ENCODE measurements at regions not wholly inside any gene's neighbourhood (a gene's known extent, or its start where the extent isn't known, plus 50 kb on each side); places are given as distances from the start of the nearest gene placed in this dataset.
"Not testable (repeated sequence)": the region's sequence is repeated elsewhere in the genome, so short reads cannot be mapped to it uniquely, and the experiment has no call there.

DNA sequence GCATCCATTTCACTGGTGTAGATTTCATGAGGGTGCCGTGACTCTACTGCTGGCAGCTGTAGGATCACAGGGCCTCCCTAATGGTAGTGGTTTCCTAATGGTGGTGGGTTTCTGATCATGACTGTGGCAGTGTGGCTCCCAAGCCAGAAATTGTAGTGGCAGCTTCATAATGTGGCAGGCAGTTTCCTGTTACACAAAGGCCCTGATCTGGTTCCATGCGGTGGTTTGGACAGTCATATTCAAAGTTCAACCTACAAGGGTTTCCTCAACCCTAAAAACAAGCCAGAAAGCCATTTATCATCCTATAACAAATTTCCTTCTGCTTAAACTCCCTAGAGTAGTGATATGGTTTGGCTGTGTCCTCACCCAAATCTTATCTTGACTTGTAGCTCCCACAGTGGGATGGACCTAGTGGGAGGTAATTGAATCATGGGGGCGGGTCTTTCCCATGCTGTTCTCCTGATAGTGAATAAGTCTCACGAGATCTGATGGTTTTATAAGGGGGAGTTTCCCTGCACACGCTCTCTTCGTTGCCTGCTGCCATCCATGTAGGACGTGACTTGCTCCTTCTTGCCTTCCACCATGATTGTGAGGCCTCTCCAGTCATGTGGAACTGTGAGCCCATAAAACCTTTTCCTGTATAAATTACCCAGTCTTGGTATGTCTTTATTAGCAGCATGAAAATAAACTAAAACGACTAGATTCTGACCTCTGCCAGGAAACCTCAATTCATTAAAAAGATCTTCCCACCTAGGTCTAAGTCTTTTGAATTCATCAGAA is 257.1 kb downstream of the EFCAB11 start:
- no peak for DNase-seq (ENCODE audit: low spot score)

DNA sequence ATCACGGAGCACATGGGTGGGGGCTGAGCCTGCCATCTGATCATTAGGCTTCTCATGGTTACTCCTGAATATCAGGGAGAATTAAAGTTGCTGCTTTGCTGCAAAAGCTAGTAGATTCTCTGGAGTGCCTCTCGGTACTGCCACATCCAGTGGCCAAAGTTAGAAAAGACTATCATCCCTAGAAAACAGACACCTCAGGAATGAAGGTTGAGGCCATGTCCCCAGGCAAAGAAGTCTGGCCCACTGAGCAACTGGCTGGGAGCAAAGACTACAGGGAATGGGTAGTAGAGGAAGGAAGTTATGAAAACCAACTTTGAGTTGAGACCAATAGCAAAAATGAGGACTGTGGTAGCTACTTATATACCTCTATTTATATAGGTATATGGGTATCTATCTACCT is 258.7 kb downstream of the EFCAB11 start:
- no peak for DNase-seq (ENCODE audit: low spot score)

DNA sequence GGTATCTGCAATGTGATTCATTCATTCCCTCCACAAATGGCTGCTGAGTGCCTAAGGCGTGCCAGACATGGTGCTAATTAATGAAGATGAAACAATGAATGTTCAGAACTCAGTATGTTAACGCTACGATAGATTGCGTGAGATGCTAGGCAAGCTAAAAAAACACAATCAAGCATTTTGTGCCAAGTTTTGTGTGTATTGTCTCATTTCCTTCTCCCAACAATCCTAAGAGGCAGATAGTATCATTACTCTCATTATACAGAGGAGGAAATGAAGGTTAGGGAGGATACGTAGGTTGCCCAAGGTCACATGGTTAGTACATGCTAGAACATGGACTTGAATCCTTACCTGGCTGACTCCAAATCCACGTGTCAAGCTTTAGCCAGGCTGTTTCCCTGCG is 264.4 kb downstream of the EFCAB11 start:
- DNase-seq (ENCODE audit: low spot score), result no peak

DNA sequence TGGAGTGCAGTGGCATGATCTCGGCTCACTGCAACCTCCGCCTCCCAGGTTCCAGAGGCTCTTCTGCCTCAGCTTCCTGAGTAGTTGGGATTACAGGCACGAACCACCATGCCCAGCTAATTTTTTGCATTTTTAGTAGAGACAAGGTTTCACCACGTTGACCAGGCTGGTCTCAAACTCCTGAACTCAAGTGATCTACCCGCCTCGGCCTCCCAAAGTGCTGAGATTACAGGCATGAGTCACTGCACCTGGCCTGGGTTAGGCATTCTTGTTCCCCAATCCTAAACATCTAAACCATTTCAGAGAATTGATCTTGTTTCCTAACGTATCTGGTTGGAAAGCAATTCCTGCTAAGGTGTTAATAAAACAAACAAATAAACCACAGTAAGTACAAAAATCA is 264.8 kb downstream of the EFCAB11 start:
- DNase-seq (ENCODE audit: low spot score), result not testable (repeated sequence)

DNA sequence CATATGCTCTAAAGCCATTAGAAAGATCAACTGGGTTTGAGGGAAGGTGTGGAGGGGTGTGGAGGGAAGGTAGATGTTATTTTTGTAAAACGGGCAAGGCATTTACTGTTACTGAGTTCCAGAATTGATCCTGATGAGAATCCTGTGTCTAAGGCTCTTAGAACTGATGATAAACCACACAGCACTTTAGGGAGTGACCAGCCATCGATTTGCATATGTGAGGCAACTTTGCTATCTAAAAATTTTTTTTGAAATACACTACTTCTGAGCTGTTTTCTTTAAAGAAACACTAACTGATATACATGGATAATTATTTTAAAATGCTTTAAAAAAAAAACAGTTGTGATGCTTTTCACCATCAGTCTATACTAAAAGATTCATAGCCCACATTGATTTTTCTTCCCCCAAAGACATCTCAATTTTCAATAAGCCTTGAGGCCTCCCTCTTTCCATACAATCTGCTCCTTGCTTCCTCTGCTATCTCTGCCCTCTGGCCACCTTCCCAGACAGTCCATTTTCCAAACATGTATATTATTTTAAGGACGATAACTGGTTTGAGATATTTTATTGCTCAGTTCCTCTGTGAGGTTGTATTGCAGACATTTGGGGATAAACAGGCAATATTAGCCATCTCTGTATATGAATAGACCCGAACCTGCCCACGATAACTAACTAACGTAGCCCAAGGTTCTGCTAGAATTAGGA is 265.9 kb downstream of the EFCAB11 start:
- no peak for DNase-seq (ENCODE audit: low spot score)

DNA sequence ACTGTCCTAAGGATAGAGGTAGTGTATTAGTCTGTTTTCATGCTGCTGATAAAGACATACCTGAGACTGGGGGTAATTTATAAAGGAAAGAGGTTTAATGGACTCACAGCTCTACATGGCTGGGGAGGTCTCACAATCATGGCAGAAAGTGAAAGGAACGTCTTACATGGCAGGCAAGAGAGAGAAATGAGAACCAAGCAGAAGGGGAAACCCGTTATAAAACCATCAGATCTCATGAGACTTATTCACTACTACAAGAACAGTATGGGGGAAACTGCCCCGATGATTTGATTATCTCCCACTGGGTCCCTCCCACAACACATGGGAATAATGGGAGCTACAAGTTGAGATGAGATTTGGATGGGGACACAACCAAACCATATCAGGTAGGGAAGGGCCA is 267.4 kb downstream of the EFCAB11 start:
- DNase-seq (ENCODE audit: low spot score), result not testable (repeated sequence)

DNA sequence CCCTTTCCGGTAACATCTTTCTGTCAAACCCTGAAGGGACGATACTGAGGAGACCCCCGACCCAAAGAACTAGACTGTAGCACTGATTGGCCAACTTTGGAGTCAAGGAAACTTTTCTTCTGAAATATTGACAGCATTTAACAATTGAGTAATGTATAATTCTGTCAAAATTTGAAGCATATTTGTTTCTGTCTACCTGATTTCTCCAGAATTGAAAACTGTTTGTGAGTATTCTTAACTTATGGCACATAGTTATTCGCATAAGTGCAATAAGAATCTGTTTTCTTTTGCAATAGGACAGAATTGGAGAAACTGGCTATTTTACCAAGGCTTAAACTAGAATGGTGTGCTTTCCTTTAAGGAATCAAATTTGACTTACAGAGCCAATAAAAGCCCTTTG is 267.1 kb upstream of the FOXN3 start:
- no peak for DNase-seq (ENCODE audit: low spot score)

DNA sequence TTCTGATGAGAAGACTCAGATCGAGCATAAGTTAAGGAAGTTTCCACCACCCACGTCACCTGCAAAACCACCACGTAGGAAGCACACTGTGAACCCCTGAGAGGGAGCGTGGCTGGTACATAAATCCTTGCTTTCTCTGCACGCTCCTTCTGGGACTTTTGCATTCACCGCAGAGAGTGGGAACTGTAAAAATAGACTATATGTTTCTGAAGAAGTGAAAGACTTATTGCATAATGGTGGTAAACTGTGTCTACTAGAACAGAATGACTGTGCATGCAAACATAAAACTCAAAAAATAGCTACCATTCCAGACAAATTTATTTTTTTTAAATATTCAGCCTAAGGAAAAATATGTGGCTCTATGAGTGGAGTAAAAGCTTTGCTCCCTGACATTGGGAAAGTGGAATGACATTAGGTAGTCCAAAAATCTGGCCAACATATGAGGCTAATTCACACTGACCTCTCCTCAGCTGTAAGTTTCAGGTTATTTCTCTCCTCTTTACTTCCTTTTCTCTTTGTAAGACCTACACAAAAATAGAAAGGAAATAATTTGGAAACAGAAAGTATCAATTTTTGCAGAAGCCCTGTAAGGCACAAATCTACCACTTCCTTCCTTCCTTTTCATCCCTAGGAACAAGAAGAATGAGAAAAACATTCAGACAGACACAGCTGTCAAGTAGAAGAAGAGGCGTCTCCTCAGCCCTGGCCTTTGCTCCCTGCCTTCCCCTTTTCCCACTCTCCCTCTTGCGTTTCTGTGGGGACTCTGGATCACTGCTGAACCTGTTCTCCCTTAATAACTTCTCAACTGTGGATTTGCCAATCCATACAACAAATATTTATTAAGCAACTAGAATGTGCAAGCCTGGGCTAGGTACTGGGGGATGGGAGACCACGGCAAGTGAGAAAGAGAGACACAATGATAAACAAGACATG is 264.3 kb upstream of the FOXN3 start:
- no peak for DNase-seq (ENCODE audit: low spot score)

DNA sequence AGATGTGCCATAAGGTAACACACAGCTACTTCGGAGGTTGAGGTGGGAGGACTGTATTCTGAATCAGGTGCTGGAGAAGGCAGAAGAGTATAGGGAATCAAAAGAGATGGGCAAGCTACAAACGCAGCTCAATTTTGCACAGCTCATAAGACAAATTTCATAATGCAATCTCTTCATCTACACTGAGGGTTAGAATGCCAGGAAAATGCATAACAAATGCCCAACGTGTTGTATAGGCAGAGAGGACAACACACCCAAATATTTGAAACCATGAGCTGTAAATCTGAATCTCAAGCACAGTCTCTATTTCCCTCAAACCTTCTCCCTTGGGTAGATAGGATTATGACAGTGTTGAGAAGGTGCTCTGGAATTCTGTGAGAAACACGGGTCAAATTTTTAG is 263.1 kb upstream of the FOXN3 start:
- DNase-seq (ENCODE audit: low spot score), result no peak

DNA sequence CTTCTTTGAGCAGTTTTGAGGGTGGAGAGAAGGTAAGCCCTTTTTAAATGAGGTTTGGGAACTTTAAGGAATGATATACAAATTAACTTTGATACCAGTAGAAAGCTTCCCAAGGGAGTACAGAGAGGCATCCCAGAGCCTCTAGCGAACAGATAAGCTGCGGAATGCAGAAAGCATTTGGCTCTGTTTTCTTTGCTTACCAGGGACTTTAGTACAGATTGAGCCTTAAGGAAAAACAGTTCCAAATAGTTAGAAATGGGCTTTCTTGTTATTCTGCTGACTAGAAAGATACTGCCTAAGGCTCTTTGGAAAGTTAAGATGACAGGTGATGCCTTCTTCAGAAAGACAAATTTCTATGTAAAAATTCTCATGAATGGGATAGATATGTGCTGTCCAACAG is 261.7 kb upstream of the FOXN3 start:
- DNase-seq (ENCODE audit: low spot score), result no peak

DNA sequence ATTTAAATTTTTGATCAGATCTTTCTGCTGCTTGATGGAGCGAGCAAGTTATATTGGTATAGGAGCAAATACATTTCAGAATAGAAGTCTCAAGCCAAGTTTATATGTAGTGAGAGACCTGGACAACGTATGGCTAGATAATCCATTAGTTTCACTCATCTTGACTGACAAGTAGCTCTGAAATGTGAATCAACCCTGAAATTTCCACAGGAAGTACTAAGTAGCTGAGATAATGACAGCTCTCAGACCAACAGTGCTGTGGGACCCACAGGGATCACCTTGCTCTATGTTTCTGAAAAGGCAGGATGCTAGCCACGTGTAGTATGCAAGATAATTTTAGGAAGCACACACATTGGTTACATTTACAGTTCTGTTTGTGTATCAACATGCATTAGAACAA is 258.6 kb upstream of the FOXN3 start:
- DNase-seq (ENCODE audit: low spot score), result no peak

DNA sequence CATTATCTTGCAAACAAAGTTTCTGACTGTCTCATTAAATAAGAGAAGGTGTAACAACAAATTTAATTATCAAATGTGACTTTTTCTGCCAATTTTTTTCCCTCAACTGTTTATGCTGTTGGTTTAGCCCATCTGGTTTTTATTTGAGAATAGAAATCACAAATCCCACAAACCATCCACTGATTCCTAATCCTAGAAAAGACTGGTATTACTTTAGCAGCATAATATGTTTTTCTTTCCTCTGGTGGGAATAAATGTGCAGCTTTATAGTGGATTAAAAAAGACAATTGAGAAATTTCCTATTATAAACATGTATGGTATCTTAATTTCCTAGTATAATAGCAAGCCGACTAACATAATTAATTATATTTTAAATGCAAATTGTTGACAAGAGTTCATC is 257.9 kb upstream of the FOXN3 start:
- no peak for DNase-seq (ENCODE audit: low spot score)

DNA sequence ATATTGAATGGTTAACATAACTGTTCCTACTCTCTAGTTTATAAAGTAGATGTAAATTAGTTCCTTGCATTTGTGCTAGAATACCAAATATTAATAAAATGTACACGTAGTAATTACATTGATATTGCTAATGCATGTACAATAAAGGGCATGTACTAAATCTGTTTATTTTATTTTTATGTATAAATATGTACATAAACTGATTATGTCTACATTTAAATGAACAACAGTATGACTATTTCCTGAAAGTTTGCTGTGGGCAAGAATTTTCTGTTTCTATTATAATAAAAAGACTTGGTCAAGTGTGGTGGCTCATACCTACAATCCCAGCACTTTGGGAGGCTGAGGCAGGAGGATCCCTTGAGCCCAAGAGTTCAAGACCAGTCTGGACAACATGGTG is 257.2 kb upstream of the FOXN3 start:
- no peak for DNase-seq (ENCODE audit: low spot score)

DNA sequence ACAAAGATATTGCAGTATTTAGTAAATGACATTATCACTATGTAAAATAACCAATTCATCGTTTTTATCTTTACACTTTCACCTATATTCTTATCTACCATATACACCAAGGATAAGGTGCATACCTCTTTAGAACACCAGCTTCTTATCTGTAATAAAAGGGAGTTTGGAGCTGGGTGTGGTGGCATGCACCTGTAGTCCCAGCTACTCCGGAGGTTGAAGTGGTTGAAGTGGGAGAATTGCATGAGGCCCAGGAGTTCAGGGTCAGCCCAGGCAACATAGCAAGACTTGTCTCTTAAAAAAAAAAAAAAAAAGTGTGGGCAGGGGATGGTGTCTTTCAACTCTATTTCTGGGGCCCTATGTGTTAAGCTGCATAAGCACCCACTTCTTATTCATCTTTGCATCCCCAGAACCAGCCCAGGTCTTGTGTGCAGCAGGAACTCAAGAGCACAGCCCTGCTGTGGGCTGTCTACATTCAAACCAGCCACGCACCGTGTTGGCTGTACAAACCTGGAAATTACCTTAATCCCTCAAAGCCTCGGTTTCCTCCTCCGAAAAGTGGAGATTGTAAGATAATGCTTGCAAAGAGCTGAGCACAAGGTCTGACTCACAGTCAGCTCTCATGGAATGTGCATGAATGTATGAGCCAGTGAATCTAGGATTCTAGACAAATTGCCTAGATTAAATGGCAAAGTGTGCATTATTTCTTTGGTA is 256.6 kb upstream of the FOXN3 start:
- no peak for DNase-seq (ENCODE audit: low spot score)

DNA sequence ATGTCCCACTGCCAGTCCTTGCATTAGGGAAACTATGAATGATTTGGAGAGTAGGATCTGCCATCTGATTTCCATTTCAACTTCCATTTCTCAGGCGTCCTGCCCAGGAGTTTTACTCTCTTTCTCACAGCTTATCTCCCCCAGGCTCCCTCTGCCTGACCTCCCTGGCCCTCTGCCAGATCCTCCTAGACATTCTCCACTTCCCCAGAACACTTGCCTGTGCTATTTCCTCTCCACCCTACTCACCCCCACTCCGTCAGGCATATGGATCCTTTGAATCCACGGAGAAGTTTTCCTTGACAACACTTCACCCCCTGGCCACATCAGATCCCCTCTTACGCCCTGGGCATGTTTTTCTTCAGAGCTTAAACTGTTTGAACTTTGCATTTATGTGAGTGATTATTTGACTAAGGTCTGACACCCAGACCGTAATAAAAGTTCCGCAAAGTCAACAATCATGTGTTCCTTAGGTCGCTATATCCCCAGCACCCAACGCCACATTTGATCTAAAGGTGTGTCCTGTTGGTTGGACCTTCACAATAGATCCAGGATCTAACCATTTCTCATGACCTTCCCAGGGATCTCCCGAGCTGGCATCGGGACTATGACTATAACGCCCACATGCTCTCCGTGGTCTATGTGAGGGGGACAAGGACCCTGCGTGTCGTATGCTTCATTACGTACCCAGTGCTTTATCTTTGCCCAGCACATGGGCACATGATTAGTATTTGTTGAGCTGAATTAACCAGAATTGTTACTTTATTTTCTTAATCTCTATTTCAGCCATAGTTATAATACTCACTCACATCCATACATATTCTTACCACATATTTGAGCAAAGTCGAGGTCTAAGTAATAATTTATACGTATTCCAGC is 255.8 kb upstream of the FOXN3 start:
- no peak for DNase-seq (ENCODE audit: low spot score)

DNA sequence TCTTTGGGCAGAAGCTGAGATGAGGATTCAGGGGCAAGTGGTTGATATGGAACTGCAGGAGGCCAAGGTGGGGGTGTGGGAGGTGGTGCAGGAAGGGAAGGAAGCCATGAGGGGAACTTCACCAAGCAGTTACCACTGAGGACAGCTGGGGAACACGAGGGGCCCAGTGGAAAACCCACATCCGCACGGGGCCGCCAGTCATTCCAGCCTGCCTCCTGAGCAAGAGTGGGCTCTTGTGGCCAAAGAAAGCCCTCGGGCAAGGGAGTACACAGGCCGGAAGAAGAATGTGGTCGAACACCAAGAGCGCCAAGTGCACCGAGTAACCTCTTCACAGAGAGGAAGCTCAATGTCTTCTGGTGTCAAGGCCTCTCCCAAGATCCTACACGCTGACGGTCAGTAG is 252.2 kb upstream of the FOXN3 start:
- no peak for DNase-seq (ENCODE audit: low spot score)

DNA sequence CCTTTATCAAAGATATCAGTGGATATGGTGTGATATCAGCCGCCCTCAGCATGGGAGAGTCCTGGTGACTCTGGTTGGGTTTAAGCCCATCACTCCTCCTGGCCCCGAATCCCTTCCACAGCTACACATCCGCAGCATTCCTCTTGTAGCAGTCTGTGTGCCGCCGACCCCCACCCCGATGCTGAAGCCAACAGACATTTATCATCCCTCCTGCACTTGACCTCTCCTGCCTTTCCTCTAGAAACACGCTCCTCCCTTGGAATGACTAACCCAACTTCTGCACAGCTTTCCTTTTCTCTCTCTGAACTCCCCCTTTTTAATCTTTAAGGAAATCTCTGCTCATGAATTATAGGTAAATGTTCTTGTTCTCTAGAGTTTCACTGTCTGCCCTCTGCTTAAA is 250.9 kb upstream of the FOXN3 start:
- no peak for DNase-seq (ENCODE audit: low spot score)

DNA sequence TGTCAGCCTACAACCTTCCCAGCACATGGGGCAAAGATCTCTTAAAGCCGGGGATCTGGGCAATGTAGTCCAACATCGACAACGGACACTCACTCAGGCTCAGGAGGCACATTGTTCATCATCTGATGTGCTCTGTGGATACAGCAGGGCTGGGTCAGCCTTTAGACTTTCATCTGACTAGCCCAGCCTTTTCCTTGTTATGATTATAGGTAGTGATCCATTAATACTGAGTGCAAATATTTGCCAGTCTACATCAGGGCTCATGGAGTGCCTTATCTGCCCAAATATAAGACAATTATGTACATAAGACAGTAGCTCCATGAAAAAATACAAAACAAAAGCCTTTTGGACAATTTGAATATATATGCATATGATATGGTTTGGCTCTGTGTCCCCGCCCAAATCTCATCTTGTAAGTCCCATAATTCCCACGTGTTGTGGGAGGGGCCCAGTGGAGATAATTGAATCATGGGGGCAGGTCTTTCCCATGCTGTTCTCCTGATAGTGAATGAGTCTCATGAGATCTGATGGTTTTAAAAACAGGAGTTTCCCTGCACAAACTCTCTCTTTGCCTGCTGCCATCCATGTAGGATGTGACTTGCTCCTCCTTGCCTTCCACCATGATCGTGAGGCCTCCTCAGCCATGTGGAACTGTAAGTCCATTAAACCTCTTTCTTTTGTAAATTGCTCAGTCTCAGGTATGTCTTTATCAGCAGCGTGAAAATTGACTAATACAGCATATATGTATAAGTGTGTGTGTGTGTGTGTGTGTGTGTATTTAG is 248.5 kb upstream of the FOXN3 start:
- not testable (repeated sequence) for DNase-seq (ENCODE audit: low spot score)

DNA sequence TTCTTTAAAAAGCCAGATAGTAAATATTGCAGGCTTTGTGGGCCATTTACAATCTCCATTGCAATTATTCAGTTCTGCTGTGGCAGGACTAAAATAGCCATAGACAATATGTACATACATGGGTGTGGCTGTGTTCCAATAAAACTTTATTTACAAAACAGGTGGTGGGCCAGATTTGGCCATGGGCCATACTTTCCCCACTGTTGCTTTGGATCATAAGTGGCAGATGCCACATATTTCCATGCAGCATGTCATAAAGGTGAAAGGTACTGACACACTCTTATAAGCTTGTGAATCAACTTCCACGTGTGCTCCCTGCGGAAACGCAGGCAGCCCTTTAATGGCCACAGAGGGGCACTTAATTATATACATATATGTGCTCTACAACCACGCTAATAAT is 244.4 kb upstream of the FOXN3 start:
- no peak for DNase-seq (ENCODE audit: low spot score)

DNA sequence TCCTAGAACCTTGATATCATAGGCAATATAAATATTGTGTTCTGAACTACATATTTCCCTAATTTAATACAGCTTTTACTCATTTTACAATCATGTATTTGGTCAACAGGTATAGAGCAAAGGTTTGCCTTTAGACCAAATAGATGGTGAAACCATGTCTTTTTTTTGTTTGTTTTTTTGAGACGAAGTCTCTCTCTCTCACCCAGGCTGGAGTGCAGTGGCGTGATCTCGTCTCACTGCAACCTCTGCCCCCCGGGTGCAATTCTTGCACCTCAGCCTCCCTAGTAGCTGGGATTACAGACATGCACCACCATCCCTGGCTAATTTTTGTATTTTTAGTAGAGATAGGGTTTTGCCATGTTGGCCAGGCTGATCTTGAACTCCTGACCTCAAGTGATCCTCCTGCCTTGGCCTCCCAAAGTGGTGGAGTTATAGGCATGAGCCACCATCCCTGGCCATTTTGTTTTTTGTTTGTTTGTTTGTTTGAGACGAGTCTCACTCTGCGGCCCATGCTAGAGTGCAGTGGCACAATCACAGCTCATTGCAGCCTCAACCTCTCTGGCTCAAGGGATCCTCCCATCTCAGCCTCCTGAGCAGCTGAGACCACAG is 243.7 kb upstream of the FOXN3 start:
- not testable (repeated sequence) for DNase-seq (ENCODE audit: low spot score)
